ENCODE measurements at regions not wholly inside any gene's neighbourhood (a gene's known extent, or its start where the extent isn't known, plus 50 kb on each side); places are given as distances from the start of the nearest gene placed in this dataset.

DNA sequence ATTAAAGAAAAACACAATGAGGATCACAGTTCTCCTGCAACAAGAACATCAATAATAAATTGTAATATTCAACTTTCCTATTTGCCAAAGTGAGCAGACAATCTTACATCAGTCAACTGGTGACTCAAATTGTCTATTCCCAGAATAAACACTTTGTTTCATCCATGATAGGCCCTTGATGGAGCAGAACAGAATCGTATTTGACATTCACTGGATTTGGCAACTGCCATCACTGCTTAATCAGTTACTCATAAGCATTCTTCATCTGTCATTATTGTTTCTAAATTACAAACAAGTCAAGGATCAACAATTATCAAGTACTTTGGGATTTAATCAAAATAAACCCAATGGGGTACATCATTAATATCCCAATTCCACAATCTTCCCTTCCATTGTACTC, 398.4 kb downstream of the GABRG2 start:
- no peak for TF ChIP-seq ARNT (IDR thresholded peaks at IDR 0.05)
- TF ChIP-seq FOXK2 (IDR thresholded peaks at IDR 0.05): no peak

All from HEK293T (cell line).